ENCODE measurements at regions not wholly inside any gene's neighbourhood (a gene's known extent, or its start where the extent isn't known, plus 50 kb on each side); places are given as distances from the start of the nearest gene placed in this dataset.

GRCh38 chr3:105988540-105989212 lies 119.9 kb upstream of the CBLB start:
- no peak for TF ChIP-seq CTCF (IDR thresholded peaks at IDR 0.05)
- DNase-seq (ENCODE audit: low spot score), result no peak
- H3K4me3 ChIP-seq, result no peak overlapping the region
- H3K27ac ChIP-seq, result no peak overlapping the region

- H3K4me3 ChIP-seq, result no peak overlapping the region
- H3K27ac ChIP-seq, result no peak overlapping the region
- no peak for TF ChIP-seq CTCF (IDR thresholded peaks at IDR 0.05)
- no peak for DNase-seq (ENCODE audit: low spot score)
Observed at GRCh38 chr3:105996781-105997180, 128.0 kb upstream of the CBLB start.

- Histone ChIP-seq H3K27ac (peak overlapping the region; percentile 41 to 68), H3K4me3 (no peak overlapping the region)
- DNase-seq (ENCODE audit: low spot score), result no peak
- no peak for TF ChIP-seq CTCF (IDR thresholded peaks at IDR 0.05)
Observed at GRCh38 chr3:105997466-105997799, 128.6 kb upstream of the CBLB start.

- no peak for DNase-seq (ENCODE audit: low spot score)
- Histone ChIP-seq H3K27ac (peak overlapping the region; percentile 41 to 68), H3K4me3 (peak overlapping the region; percentile 6)
- TF ChIP-seq CTCF (IDR thresholded peaks at IDR 0.05), result no peak
Observed at GRCh38 chr3:105997800-105998526, 129.2 kb upstream of the CBLB start.

GRCh38 chr3:105999856-106000255 lies 131.0 kb upstream of the CBLB start:
- H3K27ac ChIP-seq, result no peak overlapping the region
- no peak overlapping the region for H3K4me3 ChIP-seq
- TF ChIP-seq CTCF (IDR thresholded peaks at IDR 0.05), result no peak
- no peak for DNase-seq (ENCODE audit: low spot score)

GRCh38 chr3:106001923-106002322 lies 133.1 kb upstream of the CBLB start:
- no peak for DNase-seq (ENCODE audit: low spot score)
- H3K27ac ChIP-seq, result no peak overlapping the region
- no peak for TF ChIP-seq CTCF (IDR thresholded peaks at IDR 0.05)
- H3K4me3 ChIP-seq, result no peak overlapping the region

GRCh38 chr3:106004137-106004681 lies 135.4 kb upstream of the CBLB start:
- peak overlapping the region; percentile 39 to 60 for H3K27ac ChIP-seq
- DNase-seq (ENCODE audit: low spot score), result no peak

More at GRCh38 chr3:106004137-106004681, 135.4 kb upstream of the CBLB start:
- peak overlapping the region; percentile 64 for H3K4me3 ChIP-seq
- no peak for TF ChIP-seq CTCF (IDR thresholded peaks at IDR 0.05)
